ENCODE measurements at regions not wholly inside any gene's neighbourhood (a gene's known extent, or its start where the extent isn't known, plus 50 kb on each side); places are given as distances from the start of the nearest gene placed in this dataset.
"Not testable (repeated sequence)": the region's sequence is repeated elsewhere in the genome, so short reads cannot be mapped to it uniquely, and the experiment has no call there.

DNA sequence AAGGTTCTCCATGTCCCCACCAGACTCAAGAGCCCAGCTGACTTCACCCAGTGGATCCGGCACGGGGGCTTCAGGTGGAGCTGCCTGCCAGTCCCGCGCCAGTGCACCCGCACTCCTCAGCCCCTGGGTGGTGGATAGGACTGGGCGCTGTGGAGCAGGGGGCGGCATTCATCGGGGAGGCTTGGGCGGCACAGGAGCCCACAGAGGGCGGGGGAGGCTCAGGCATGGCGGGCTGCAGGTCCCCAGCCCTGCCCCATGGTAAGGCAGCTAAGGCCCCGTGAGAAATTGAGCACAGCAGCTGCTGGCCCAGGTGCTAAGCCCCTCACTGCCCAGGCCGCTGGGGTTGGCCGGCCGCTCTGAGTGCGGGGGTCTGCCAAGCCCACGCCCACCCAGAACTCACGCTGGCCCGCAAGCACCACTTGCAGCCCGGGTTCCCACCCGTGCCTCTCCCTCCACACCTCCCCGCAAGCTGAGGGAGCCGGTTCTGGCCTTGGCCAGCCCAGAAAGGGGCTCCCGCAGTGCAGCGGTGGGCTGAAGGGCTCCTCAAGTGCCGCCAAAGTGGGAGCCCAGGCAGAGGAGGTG, 1737.7 kb downstream of the ARAP2 start:
- H3K4me3 Mint-ChIP-seq; H3K27me3 Mint-ChIP-seq; ATAC-seq; CTCF ChIA-PET; H3K9me3 Mint-ChIP-seq (ENCODE audit: low read depth); H3K36me3 Mint-ChIP-seq; H3K4me1 Mint-ChIP-seq; H3K27ac Mint-ChIP-seq; DNase-seq: not testable (repeated sequence)

DNA sequence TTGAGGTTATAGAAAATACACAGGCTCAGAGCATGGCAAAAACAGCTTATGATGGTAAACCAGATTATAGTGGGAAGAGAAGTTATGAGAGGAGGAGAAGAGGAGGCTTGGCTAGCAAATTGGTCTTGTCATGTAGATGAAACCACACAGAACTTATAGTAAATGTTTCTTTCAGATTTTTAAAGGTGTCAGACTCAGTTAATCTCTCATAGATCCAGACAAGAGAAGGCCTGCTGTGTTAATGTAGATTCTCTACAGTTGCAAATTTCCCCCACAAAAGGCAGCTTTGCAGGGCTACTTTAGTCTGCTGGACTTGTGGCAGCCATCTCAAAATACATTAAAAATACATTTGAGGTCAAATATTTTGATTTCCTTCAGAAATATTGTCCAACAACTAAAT, 1731.7 kb downstream of the ARAP2 start:
- Mint-ChIP-seq H3K27me3 (no peaks in the 10 kb centered on the region), H3K9me3 (ENCODE audit: low read depth) (peaks cover 5% of the 10 kb centered on the region), H3K36me3 (no peaks in the 10 kb centered on the region), H3K4me1 (no peaks in the 10 kb centered on the region), H3K27ac (no peak overlapping the region), H3K4me3 (no peak overlapping the region)
- CTCF ChIA-PET: no interaction called here
- DNase-seq: no peak
- no peak for ATAC-seq

DNA sequence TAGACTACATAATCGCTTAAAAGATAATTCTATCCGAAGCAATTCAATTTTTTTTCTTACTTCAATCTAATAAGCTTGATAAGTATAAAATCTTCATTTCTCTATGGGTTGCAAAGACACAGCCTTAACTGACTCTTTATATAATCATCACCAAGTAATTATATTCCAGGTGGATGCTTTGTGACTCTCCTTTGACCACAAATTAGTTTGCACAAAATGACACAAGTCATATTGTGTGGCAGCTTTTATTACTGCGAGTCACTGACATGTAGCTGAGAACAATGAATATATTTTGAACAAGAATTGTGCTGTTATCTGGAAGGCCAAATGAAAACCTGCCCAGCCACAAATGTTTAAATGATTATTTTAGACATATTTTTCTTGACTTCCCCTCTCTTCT, 1727.8 kb downstream of the ARAP2 start:
- no peak for ATAC-seq
- DNase-seq: no peak
- no peaks in the 10 kb centered on the region for H3K27me3 Mint-ChIP-seq
- no peak overlapping the region for H3K27ac Mint-ChIP-seq
- peaks cover 5% of the 10 kb centered on the region for H3K9me3 Mint-ChIP-seq (ENCODE audit: low read depth)
- H3K4me3 Mint-ChIP-seq: no peak overlapping the region
- CTCF ChIA-PET: no interaction called here
- H3K36me3 Mint-ChIP-seq: no peaks in the 10 kb centered on the region
- no peaks in the 10 kb centered on the region for H3K4me1 Mint-ChIP-seq

DNA sequence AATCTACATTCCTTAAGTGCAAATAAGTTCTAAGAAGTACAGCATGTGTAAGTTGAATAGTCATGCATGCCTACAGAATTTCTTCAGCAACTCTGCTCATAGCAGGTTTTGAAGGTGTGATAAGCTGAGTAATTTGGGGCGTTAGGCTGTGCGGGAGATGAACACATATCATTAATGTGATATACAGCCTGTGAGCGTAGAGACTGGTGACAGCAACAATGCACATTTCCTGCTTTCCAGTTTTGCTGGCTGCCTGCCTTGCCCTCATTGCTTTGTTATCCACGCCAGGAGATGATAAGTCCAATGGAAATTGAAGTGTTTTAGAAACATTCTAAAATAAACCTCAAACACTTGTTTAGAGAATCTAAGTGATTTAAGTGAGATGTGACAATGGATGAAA, 1709.4 kb downstream of the ARAP2 start:
- no peak for ATAC-seq
- Mint-ChIP-seq H3K27ac (no peak overlapping the region), H3K36me3 (no peaks in the 10 kb centered on the region), H3K4me1 (no peaks in the 10 kb centered on the region), H3K9me3 (ENCODE audit: low read depth) (no peaks in the 10 kb centered on the region), H3K27me3 (no peaks in the 10 kb centered on the region), H3K4me3 (no peak overlapping the region)
- CTCF ChIA-PET: no interaction called here
- no peak for DNase-seq

DNA sequence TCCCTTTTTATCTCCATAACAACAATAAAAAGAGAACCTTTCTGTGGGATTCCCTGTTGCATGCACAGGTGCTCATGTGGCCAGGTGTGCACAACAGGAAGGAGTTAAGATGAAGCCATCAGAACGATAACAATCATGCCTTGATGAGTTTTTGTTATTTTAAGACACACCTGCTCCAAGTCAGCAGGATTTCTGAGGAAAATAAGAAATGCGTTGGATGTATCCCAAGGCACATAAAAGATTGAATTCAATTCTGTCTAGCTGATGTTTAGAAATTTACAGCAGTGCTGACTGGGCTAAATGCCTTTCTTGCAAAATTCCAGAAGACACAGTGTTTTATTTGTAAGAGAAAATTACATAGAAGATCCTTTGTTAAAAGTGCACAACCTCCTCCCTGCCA, 1678.2 kb downstream of the ARAP2 start:
- H3K27ac Mint-ChIP-seq: no peak overlapping the region
- CTCF ChIA-PET: no interaction called here

DNA sequence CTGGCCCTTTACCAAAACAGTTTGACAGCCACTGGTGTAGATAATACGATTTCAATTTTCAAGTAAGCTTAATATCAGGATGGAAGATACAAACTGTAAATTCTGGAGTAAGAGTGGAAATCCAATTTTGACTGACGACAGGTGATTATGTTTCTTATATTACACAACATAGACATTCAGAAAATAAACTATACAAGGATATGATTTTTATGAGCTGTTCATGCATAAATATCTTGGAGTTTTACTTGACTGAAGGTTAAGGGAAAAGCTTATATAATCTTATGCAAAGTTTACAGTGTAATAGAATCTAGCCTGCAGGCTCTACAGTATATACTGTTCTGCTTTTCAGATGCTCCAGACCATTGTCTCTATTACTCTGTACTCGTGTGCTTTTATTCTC, 1672.3 kb downstream of the ARAP2 start:
- CTCF ChIA-PET: no interaction called here
- no peaks in the 10 kb centered on the region for H3K4me1 Mint-ChIP-seq
- H3K27me3 Mint-ChIP-seq: no peaks in the 10 kb centered on the region
- ATAC-seq (no peak), DNase-seq (no peak)
- H3K27ac Mint-ChIP-seq: no peak overlapping the region
- peaks cover 10% of the 10 kb centered on the region for H3K9me3 Mint-ChIP-seq (ENCODE audit: low read depth)
- H3K4me3 Mint-ChIP-seq: no peak overlapping the region
- H3K36me3 Mint-ChIP-seq: no peaks in the 10 kb centered on the region

More for the DNA sequence above, 1678.2 kb downstream of the ARAP2 start:
- ATAC-seq (no peak), DNase-seq (no peak)
- Mint-ChIP-seq H3K27me3 (no peaks in the 10 kb centered on the region), H3K36me3 (no peaks in the 10 kb centered on the region), H3K4me3 (no peak overlapping the region), H3K9me3 (ENCODE audit: low read depth) (no peaks in the 10 kb centered on the region), H3K4me1 (no peaks in the 10 kb centered on the region)

DNA sequence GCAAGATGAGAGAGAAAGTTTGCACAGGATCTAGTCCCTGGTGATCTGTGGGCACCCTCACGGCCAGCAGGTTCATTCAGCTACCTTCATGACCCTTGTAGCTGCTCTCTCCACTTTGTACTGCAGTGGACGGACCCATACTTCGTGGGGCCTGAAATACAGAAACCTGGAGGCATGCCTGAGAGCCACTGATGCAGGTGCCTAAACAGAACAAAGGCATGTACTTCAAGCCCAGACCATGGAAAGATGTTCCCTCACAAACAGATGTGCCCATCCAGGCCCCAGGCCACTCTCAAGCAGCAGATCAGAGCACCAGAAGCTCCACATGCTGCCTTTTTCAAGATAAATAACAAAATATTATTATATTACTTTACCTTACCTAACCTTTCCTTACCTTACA, 1629.0 kb downstream of the ARAP2 start:
- Mint-ChIP-seq H3K9me3 (ENCODE audit: low read depth) (no peaks in the 10 kb centered on the region), H3K36me3 (no peaks in the 10 kb centered on the region), H3K4me1 (no peaks in the 10 kb centered on the region), H3K4me3 (no peak overlapping the region), H3K27me3 (no peaks in the 10 kb centered on the region), H3K27ac (no peak overlapping the region)
- ATAC-seq: no peak
- CTCF ChIA-PET: no interaction called here
- DNase-seq: no peak

DNA sequence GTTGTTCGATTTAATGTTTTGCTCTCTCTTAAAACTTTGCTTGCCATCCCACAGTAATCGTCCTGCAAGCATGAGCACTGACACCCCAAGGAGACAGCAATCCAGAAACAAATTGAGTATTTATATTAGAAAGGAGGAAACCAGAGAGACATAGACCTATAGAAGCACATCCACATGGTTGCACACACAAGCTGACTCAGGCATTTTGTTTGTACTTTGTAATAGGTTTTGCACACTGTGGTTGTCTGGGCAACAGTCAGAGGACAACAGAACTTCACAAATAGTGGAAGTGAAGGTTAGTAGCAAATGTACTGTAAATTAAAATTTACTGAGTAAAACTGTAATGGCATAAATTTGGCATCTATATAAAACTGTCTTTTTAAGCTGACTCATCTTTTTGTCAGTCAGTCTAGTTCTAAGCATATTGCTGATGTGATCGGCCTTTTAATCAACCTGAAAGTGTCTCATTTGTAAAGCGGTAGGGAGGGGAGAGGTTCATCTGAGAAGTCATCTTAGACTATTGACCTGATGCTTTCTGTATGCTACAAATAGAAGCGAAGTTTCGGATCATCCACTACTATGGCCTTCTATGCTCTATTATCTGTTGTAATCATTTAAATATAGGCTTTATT, 1624.7 kb downstream of the ARAP2 start:
- no peak overlapping the region for H3K4me3 Mint-ChIP-seq
- no peaks in the 10 kb centered on the region for H3K36me3 Mint-ChIP-seq
- no peaks in the 10 kb centered on the region for H3K4me1 Mint-ChIP-seq
- CTCF ChIA-PET: no interaction called here
- H3K27ac Mint-ChIP-seq: no peak overlapping the region
- ATAC-seq (no peak), DNase-seq (no peak)
- no peaks in the 10 kb centered on the region for H3K9me3 Mint-ChIP-seq (ENCODE audit: low read depth)
- no peaks in the 10 kb centered on the region for H3K27me3 Mint-ChIP-seq

DNA sequence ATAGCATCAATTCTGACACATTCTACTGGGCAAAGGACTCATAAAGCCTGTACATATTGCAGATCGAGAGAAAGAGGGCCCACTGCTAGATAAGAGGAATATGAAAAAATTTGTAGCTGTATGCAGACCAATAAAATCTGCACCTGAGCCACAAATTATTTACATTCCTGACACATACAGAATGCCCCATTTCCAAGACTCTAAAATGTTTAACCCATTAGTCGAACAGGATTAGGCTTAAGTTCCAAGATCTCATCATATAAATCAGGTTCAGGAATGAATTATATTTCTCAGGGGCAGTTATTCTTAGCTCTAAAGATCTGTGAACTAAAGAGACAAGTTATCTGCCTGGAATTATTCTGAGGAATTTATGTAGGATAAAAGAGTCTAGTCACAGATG, 1615.8 kb downstream of the ARAP2 start:
- Mint-ChIP-seq H3K27ac (no peak overlapping the region), H3K36me3 (no peaks in the 10 kb centered on the region), H3K4me3 (no peak overlapping the region), H3K9me3 (ENCODE audit: low read depth) (peaks cover 3% of the 10 kb centered on the region), H3K4me1 (no peaks in the 10 kb centered on the region), H3K27me3 (no peaks in the 10 kb centered on the region)
- CTCF ChIA-PET: no interaction called here
- DNase-seq: no peak
- ATAC-seq: no peak

DNA sequence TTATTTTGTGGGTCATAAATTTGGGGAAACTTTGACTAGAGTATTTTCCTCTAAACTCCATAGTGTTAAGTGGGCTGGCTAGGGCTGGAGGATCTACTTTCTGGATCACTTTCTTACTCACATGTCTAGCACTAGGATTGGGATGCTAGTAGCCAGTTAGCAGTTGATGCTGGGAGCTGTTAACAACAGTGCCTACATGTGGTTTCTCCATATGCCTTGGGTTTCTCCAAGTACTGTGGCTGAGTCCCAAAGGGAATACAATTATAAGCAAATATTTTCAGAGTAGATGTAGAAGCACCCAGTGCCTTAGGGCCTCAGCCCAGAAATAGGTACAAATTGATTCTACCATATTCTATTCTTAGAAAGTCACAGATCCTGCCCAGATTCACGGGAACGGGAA, 1614.9 kb downstream of the ARAP2 start:
- Mint-ChIP-seq H3K27me3 (no peaks in the 10 kb centered on the region), H3K27ac (no peak overlapping the region), H3K4me1 (no peaks in the 10 kb centered on the region), H3K9me3 (ENCODE audit: low read depth) (peaks cover 3% of the 10 kb centered on the region), H3K4me3 (no peak overlapping the region), H3K36me3 (no peaks in the 10 kb centered on the region)
- ATAC-seq (no peak), DNase-seq (no peak)
- CTCF ChIA-PET: no interaction called here

DNA sequence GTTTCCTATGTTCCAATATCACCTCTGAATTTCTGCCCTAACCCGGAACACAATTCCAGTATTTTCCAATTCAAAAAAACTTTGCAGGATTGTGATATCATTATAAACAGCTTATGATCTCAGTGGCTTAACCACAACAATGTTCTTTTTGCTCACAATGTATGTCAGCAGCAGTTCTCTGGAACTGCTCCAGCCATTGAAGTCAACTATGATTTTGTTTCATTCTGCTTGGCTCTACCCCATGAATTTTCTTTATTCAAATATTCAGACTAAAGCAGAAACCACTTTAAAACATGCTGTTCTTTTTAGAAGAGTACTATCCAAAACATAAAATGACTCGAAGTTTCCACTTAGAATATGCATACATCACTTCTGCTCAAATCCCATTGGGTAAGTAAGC, 1611.1 kb downstream of the ARAP2 start:
- DNase-seq (no peak), ATAC-seq (no peak)
- Mint-ChIP-seq H3K36me3 (no peaks in the 10 kb centered on the region), H3K4me1 (no peaks in the 10 kb centered on the region), H3K27me3 (no peaks in the 10 kb centered on the region), H3K27ac (no peak overlapping the region), H3K9me3 (ENCODE audit: low read depth) (peaks cover 3% of the 10 kb centered on the region), H3K4me3 (no peak overlapping the region)
- CTCF ChIA-PET: no interaction called here

DNA sequence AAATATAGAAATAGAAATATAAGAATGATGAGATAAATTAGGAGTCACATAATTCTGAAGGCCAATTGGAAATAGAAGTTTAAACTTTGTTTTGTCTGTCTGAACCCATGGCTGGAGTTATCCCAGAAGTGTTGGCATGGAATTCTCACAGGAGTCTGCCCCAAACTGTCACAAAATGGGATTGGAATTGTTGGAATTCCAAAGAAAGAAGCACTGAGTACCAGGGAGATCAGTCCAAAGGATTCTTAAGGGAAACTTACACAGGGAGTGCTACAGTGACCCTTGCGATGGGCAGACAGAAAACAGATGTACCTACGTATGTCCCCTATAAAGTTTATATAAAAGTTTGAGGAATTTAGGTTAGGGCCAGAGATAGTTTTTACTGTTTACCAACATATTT, 1607.7 kb downstream of the ARAP2 start:
- H3K27me3 Mint-ChIP-seq: no peaks in the 10 kb centered on the region
- no peaks in the 10 kb centered on the region for H3K4me1 Mint-ChIP-seq
- no peak overlapping the region for H3K4me3 Mint-ChIP-seq
- H3K27ac Mint-ChIP-seq: no peak overlapping the region
- CTCF ChIA-PET: no interaction called here
- DNase-seq (no peak), ATAC-seq (no peak)
- H3K9me3 Mint-ChIP-seq (ENCODE audit: low read depth): peaks cover 7% of the 10 kb centered on the region
- H3K36me3 Mint-ChIP-seq: no peaks in the 10 kb centered on the region

DNA sequence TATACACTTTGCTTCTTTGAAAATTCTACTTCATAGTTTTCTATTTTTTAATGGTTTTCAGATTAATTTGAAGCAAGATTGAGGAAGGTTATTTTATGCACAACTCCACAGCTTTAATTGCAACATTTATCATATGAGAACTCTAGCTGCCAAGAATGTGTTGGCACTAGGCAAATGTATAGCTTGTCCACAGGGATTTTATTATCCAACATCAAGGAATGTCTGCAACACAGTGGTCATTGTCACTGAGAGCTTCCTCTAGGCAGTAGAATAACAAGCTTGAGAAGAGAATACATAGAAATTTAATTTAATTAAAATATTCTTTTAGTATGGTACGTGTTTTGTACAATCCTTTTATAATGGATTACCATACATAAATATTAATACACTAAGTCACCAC, 1600.8 kb downstream of the ARAP2 start:
- Mint-ChIP-seq H3K36me3 (no peaks in the 10 kb centered on the region), H3K9me3 (ENCODE audit: low read depth) (peaks cover 9% of the 10 kb centered on the region), H3K4me1 (no peaks in the 10 kb centered on the region), H3K27me3 (no peaks in the 10 kb centered on the region), H3K4me3 (no peak overlapping the region), H3K27ac (no peak overlapping the region)
- CTCF ChIA-PET: no interaction called here
- DNase-seq (no peak), ATAC-seq (no peak)

DNA sequence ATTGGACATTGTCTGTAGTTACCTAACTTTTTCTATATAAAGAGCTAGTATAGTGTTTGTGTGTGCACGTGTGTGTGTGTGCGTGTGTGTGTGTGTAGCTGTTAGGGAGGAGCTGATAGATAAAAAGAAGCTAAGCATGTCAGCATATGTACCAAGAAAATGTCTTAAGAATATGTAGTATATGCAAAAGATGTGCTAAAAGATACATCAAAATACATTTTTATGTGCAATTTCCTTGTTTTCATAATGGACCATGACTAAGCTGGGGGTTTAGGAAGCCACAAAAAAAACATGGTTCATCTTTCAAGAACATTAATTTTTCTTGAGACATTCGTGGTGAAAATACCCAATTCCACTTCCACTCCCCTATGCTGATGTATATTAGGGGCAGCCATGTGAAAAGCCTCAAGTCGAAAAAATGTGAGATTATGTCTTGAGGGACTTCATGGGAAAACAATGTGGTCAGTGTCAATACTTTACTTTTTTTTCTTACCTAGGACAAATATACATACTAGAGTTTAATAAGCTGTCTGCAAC, 1599.7 kb downstream of the ARAP2 start:
- Mint-ChIP-seq H3K9me3 (ENCODE audit: low read depth) (peaks cover 4% of the 10 kb centered on the region), H3K27ac (no peak overlapping the region), H3K4me1 (no peaks in the 10 kb centered on the region), H3K27me3 (no peaks in the 10 kb centered on the region), H3K36me3 (no peaks in the 10 kb centered on the region), H3K4me3 (no peak overlapping the region)
- DNase-seq (no peak), ATAC-seq (no peak)
- CTCF ChIA-PET: no interaction called here

DNA sequence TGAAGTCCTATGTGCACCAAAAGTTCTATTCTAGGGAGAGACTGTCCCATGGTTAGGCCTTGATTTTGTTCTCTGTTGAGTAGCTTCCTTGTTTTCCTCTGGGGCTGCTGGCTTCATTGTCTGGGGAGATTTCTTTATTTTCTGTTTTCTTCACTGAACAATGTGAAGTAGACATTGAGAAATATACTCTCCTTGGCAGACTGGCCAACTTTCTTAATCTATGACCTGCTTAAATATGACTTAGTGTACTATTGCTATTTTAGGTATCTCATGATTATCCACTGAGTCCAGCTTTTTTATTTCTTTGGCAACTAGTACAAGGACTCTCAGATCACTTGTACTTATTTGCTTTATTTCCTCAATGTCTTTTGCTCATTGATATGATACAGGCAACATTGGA, 1594.6 kb downstream of the ARAP2 start:
- H3K4me3 Mint-ChIP-seq: no peak overlapping the region
- H3K36me3 Mint-ChIP-seq: no peaks in the 10 kb centered on the region
- H3K27ac Mint-ChIP-seq: no peak overlapping the region
- DNase-seq: no peak
- ATAC-seq: no peak
- no peaks in the 10 kb centered on the region for H3K4me1 Mint-ChIP-seq
- H3K9me3 Mint-ChIP-seq (ENCODE audit: low read depth): peaks cover 4% of the 10 kb centered on the region
- H3K27me3 Mint-ChIP-seq: no peaks in the 10 kb centered on the region
- CTCF ChIA-PET: no interaction called here
